PFSK-1 (cell line): ENCODE measurements at regions not wholly inside any gene's neighbourhood (a gene's known extent, or its start where the extent isn't known, plus 50 kb on each side); places are given as distances from the start of the nearest gene placed in this dataset.

Experiments
- FOXP2 ChIP-seq: optimal IDR thresholded peaks from 2 replicates; pipeline ENCODE3; 2011; ENCODE audit warnings: borderline replicate concordance, control low read depth, inconsistent platforms; ENCODE audit not compliant: insufficient read depth; ENCODE audit errors: extremely low read length, extremely low read depth
- POLR2AphosphoS5 ChIP-seq: IDR thresholded peaks from 2 replicates; pipeline ENCODE4 v1.6.1; 2012; ENCODE audit warnings: low read depth, mild to moderate bottlenecking, control low read depth, low read length, moderate library complexity
- REST ChIP-seq, 2 experiments: IDR thresholded peaks; 2 replicates each; pipeline versions ENCODE4 v1.6.1 to v1.8.0; 2011 to 2012; ENCODE audit warnings: low read depth in 2 of 2, low read length in 2 of 2, control low read depth in 1 of 2, inconsistent platforms in 1 of 2, mild to moderate bottlenecking in 1 of 2, moderate library complexity in 1 of 2; ENCODE audit not compliant: insufficient read depth in 1 of 2
- SIN3A ChIP-seq: IDR thresholded peaks from 2 replicates; pipeline ENCODE4 v1.6.1; 2012; ENCODE audit warnings: mild to moderate bottlenecking, low read length, moderate library complexity, borderline replicate concordance; ENCODE audit not compliant: insufficient read depth
- TAF1 ChIP-seq: IDR thresholded peaks from 2 replicates; pipeline ENCODE4 v1.6.1; 2012; ENCODE audit warnings: low read length, control low read depth, borderline replicate concordance; ENCODE audit not compliant: insufficient read depth

GRCh38 chr9:17888066-17888465 lies 309.2 kb downstream of the SH3GL2 start:
- no peak for TF ChIP-seq POLR2AphosphoS5
- no peak for TF ChIP-seq FOXP2
- no peak for TF ChIP-seq TAF1
- TF ChIP-seq REST (IDR thresholded peaks at IDR 0.05; ENCODE audit: insufficient read depth in 1 of 2, low read depth in 2 of 2, low read length in 2 of 2): no peak
- TF ChIP-seq SIN3A: no peak
